Natural killer cell (primary cell): ENCODE measurements at regions not wholly inside any gene's neighbourhood (a gene's known extent, or its start where the extent isn't known, plus 50 kb on each side); places are given as distances from the start of the nearest gene placed in this dataset.

Experiments used
- ATAC-seq, 3 donors: fragments of 150-1000 bp in 2 of 3; fragments of 200-7000 bp in 1 of 3; cut with Tn5 transposase; 1 replicate in 1 of 3; 2 replicates in 2 of 3; pipeline ENCODE4 v1.10.0; 2021; ENCODE audit warnings: mild to moderate bottlenecking in 2 of 3, moderate library complexity in 2 of 3
- DNase-seq, 2 donors: peaks; one replicate each; pipeline versions ENCODE4 v3.0.0 to v3.0.0-alpha.2; 2013 to 2021; ENCODE audit warnings: mixed read lengths in 1 of 2
- H3K27ac ChIP-seq: one replicate; pipeline ENCODE4 v1.5.1; 2013; ENCODE audit warnings: mild to moderate bottlenecking, low read length
- H3K27me3 ChIP-seq: one replicate; pipeline ENCODE4 v1.6.1; 2013; ENCODE audit warnings: low read length; ENCODE audit not compliant: control insufficient read depth, insufficient read depth
- H3K36me3 ChIP-seq: one replicate; pipeline ENCODE4 v1.6.1; 2013; ENCODE audit warnings: low read length; ENCODE audit not compliant: control insufficient read depth, insufficient read depth
- H3K4me1 ChIP-seq: one replicate; pipeline ENCODE4 v1.6.1; 2013; ENCODE audit warnings: low read length; ENCODE audit not compliant: control insufficient read depth, insufficient read depth
- H3K4me3 ChIP-seq: one replicate; pipeline ENCODE4 v1.5.1; 2013; ENCODE audit warnings: low read length
- H3K9me3 ChIP-seq: one replicate; pipeline ENCODE4 v1.6.1; 2013; ENCODE audit warnings: low read length; ENCODE audit not compliant: control insufficient read depth, insufficient read depth
- H3K27ac Mint-ChIP-seq, 2 donors: one replicate each; pipeline ENCODE4 v1.8.0; 2022; ENCODE audit warnings: mild to moderate bottlenecking in 2 of 2, mixed read lengths in 2 of 2, moderate library complexity in 1 of 2
- H3K27me3 Mint-ChIP-seq, 2 donors: one replicate each; pipeline ENCODE4 v1.8.0; 2022; ENCODE audit warnings: low read depth in 2 of 2, mixed read lengths in 2 of 2
- H3K36me3 Mint-ChIP-seq: one replicate; pipeline ENCODE4 v1.8.0; 2022; ENCODE audit warnings: mixed read lengths
- H3K4me1 Mint-ChIP-seq, 2 donors: one replicate each; pipeline ENCODE4 v1.8.0; 2022; ENCODE audit warnings: mixed read lengths in 2 of 2
- H3K4me3 Mint-ChIP-seq: one replicate; pipeline ENCODE4 v1.8.0; 2022; ENCODE audit warnings: mild to moderate bottlenecking, moderate library complexity, mixed read lengths
- H3K9me3 Mint-ChIP-seq, 2 donors: one replicate each; pipeline ENCODE4 v1.8.0; 2022; ENCODE audit warnings: mixed read lengths in 2 of 2
- WGBS: methylation state at CpG from one replicate; pipeline ENCODE4 v1.1.7; 2013; ENCODE audit warnings: missing lambda C conversion rate; ENCODE audit not compliant: insufficient coverage; 5-methylcytosine and 5-hydroxymethylcytosine counted together
- intact Hi-C: fragments of 100-400 bp; cut with micrococcal nuclease; formaldehyde crosslinking; loops from one replicate; pipeline ENCODE4 v1.14.2; 2022
- TF ChIP-seq, protein P1 (sequence below): fragments of 200-600 bp; IDR thresholded peaks from one replicate; pipeline ENCODE4 v1.8.0; 2022; ENCODE audit warnings: antibody characterized with exemption

- peaks cover 7 to 17% of the 10 kb centered on the region in 2 donors for H3K9me3 Mint-ChIP-seq
- H3K4me3 Mint-ChIP-seq = no peak overlapping the region
- Histone ChIP-seq H3K9me3 (no peaks in the 10 kb centered on the region), H3K27ac (no peak overlapping the region), H3K4me3 (no peak overlapping the region), H3K36me3 (no peaks in the 10 kb centered on the region), H3K27me3 (no peaks in the 10 kb centered on the region), H3K4me1 (no peaks in the 10 kb centered on the region)
- intact Hi-C loops = no loop called here
- ATAC-seq (no peak), DNase-seq (no peak)
- H3K27ac Mint-ChIP-seq = no peak overlapping the region
- no peaks in the 10 kb centered on the region for H3K36me3 Mint-ChIP-seq
- TF ChIP-seq, protein P1, sequence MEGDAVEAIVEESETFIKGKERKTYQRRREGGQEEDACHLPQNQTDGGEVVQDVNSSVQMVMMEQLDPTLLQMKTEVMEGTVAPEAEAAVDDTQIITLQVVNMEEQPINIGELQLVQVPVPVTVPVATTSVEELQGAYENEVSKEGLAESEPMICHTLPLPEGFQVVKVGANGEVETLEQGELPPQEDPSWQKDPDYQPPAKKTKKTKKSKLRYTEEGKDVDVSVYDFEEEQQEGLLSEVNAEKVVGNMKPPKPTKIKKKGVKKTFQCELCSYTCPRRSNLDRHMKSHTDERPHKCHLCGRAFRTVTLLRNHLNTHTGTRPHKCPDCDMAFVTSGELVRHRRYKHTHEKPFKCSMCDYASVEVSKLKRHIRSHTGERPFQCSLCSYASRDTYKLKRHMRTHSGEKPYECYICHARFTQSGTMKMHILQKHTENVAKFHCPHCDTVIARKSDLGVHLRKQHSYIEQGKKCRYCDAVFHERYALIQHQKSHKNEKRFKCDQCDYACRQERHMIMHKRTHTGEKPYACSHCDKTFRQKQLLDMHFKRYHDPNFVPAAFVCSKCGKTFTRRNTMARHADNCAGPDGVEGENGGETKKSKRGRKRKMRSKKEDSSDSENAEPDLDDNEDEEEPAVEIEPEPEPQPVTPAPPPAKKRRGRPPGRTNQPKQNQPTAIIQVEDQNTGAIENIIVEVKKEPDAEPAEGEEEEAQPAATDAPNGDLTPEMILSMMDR = no peak
- H3K27me3 Mint-ChIP-seq = no peaks in the 10 kb centered on the region
- 60% methylated on average over 1 of the region's 2 CpGs for WGBS
- no peaks in the 10 kb centered on the region for H3K4me1 Mint-ChIP-seq
Observed at GRCh38 chr6:23086100-23086499, 516.7 kb downstream of the HDGFL1 start.

DNA sequence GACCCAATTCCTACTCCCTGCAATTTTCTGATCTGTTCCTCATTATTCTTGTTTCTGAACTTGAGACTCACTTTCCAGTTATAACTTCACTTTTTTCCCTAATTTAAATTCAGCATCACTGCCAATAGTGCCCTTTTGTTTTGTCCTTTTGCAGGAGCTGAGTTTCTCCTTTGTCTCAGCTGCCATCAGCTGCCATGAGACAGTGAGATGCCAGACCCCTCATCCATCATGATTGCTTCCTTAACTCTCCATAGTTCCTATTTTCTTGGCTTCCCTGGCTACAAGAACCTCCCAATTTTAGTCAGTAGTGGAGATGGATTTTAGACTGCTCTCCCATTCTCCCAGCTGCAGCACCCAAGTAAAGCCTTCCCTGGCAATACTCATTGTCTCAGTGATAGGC, 518.1 kb downstream of the HDGFL1 start:
- Mint-ChIP-seq H3K4me1 (no peaks in the 10 kb centered on the region), H3K27ac (no peak overlapping the region), H3K36me3 (no peaks in the 10 kb centered on the region), H3K9me3 (peaks cover 13 to 25% of the 10 kb centered on the region in 2 donors), H3K27me3 (no peaks in the 10 kb centered on the region), H3K4me3 (no peak overlapping the region)
- DNase-seq (no peak), ATAC-seq (no peak)
- TF ChIP-seq, protein P1 = no peak
- Histone ChIP-seq H3K27me3 (no peaks in the 10 kb centered on the region), H3K9me3 (no peaks in the 10 kb centered on the region), H3K27ac (no peak overlapping the region), H3K4me1 (no peaks in the 10 kb centered on the region), H3K36me3 (no peaks in the 10 kb centered on the region), H3K4me3 (no peak overlapping the region)
- intact Hi-C loops = no loop called here

- Mint-ChIP-seq H3K36me3 (no peaks in the 10 kb centered on the region), H3K9me3 (peaks cover 13 to 29% of the 10 kb centered on the region in 2 donors), H3K27me3 (no peaks in the 10 kb centered on the region), H3K4me1 (no peaks in the 10 kb centered on the region), H3K27ac (no peak overlapping the region), H3K4me3 (no peak overlapping the region)
- TF ChIP-seq, protein P1 = no peak
- intact Hi-C loops = no loop called here
- Histone ChIP-seq H3K36me3 (no peaks in the 10 kb centered on the region), H3K27me3 (no peaks in the 10 kb centered on the region), H3K27ac (no peak overlapping the region), H3K9me3 (no peaks in the 10 kb centered on the region), H3K4me3 (no peak overlapping the region), H3K4me1 (no peaks in the 10 kb centered on the region)
- no peak for DNase-seq
- no peak for ATAC-seq
- WGBS = 49% methylated on average over 1 of the region's 1 CpG
Observed at GRCh38 chr6:23088761-23089160, 519.4 kb downstream of the HDGFL1 start.

DNA sequence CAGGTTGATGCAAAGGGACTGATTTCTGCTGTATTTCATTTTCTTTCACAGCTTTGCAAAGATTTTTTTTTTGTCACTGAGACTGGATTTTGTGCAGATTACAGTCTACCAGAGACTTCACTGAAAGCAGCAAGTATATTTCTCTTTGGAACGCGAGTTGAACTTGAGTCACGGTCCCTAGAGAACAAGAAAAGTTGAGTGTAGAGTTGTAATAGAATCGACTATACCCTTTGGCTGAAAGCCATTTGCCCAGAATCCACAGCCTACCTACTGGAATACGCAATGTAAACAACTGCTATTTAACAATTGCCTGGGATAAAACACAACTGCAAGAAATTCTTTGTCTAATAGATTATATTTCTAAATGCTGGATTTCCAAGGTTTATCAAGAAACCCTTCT, 520.6 kb downstream of the HDGFL1 start:
- 94% methylated on average over 3 of the region's 5 CpGs for WGBS
- no peak for DNase-seq
- no peak for ATAC-seq
- intact Hi-C loops = no loop called here
- Histone ChIP-seq H3K9me3 (no peaks in the 10 kb centered on the region), H3K4me1 (no peaks in the 10 kb centered on the region), H3K27ac (no peak overlapping the region), H3K27me3 (no peaks in the 10 kb centered on the region), H3K36me3 (no peaks in the 10 kb centered on the region), H3K4me3 (no peak overlapping the region)
- Mint-ChIP-seq H3K4me3 (no peak overlapping the region), H3K27ac (no peak overlapping the region), H3K9me3 (peaks cover 17 to 34% of the 10 kb centered on the region in 2 donors), H3K36me3 (no peaks in the 10 kb centered on the region), H3K27me3 (no peaks in the 10 kb centered on the region), H3K4me1 (no peaks in the 10 kb centered on the region)
- TF ChIP-seq, protein P1 = no peak
